ENCODE measurements at regions not wholly inside any gene's neighbourhood (a gene's known extent, or its start where the extent isn't known, plus 50 kb on each side); places are given as distances from the start of the nearest gene placed in this dataset.

DNA sequence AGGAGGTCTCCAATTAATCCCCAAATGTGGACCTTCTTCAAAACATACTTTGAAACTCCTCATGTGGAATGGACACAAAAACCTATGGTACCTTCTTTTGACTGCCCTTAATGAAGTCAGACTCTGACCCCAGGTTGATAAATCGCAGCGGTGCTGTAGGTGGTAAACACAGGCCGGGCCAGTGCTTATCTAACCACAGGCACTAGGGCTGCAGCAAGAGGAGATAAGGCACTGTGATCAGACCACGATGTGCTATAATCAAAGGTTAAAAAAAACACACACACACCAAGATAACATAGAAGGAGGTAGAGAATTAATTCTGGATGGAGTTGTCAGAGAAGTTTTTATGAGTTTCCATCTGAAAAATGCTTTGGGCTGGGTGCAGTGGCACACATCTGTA, 52.3 kb upstream of the SIPA1L2 start:
- Histone ChIP-seq H3K4me3 (ENCODE audit: low read length) (no peak overlapping the region), H3K27me3 (replicated peaks; ENCODE audit: control insufficient read depth, insufficient read depth, low read length) (no peaks in the 10 kb centered on the region), H3K4me1 (ENCODE audit: control insufficient read depth, insufficient read depth, low read length) (no peaks in the 10 kb centered on the region), H3K36me3 (ENCODE audit: control insufficient read depth, insufficient read depth, low read length, severe bottlenecking) (no peaks in the 10 kb centered on the region), H3K9me3 (ENCODE audit: control insufficient read depth, low read length) (no peaks in the 10 kb centered on the region), H3K9ac (ENCODE audit: low read length) (no peak overlapping the region)
- no peak for DNase-seq (ENCODE audit: low read depth)

DNA sequence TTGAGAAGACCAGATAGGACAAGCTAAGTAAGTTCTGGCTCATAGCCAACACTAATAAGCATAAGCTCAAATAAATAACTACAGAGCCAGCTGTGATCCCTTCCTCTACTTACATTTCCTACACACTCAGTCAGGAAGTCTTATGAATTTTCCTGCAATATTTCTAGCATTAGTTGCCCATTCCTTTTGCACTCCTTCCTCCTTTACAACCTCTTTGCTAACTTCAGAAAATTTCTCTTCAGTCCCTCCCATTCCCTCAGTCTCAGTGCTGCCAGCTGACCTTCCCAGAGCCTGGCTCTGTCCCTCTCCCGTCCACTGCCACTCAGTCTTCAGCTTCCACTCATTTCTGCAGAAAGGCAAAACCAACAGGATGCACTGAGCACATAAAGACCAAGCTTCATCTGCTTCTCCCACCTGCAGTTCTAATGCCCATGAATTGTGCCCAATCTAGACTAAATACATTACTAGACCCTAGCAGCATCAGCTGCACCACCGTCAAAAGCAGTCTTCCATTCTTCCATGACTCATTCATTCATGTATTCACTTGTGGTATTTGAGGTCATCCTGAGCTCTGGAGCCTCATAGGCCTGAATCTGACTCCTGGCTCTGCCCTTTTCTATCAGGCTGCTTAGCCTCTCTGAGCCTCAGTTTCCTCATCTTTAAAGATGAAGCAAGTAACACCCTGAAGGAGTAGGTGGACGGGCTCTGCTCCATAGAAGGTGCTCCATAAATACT, 54.6 kb upstream of the SIPA1L2 start:
- Histone ChIP-seq H3K4me1 (ENCODE audit: control insufficient read depth, insufficient read depth, low read length) (no peaks in the 10 kb centered on the region), H3K27me3 (replicated peaks; ENCODE audit: control insufficient read depth, insufficient read depth, low read length) (no peaks in the 10 kb centered on the region), H3K4me3 (ENCODE audit: low read length) (no peak overlapping the region), H3K9me3 (ENCODE audit: control insufficient read depth, low read length) (no peaks in the 10 kb centered on the region), H3K9ac (ENCODE audit: low read length) (no peak overlapping the region), H3K36me3 (ENCODE audit: control insufficient read depth, insufficient read depth, low read length, severe bottlenecking) (no peaks in the 10 kb centered on the region)
- peak; percentile 18 for DNase-seq (ENCODE audit: low read depth)

DNA sequence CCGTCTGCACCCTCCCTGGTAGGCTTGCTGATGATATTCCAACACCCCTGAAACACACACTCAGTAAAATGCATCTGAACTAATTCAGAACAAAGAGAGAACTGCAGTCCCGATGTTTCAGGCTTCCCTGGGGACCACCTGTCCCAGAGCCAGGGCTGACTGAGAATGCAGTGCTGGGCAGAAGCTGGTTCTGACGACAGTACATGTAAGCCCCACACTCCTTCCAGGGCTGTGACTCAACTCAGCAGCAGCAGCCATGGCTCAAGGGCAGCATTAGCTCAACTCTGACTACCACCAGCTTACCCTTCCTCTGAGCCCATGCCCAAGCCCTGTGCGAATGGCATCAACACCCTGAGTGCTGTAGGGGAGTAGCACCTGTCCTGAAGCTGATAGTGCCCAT, 56.4 kb upstream of the SIPA1L2 start:
- Histone ChIP-seq H3K4me3 (ENCODE audit: low read length) (no peak overlapping the region), H3K27me3 (replicated peaks; ENCODE audit: control insufficient read depth, insufficient read depth, low read length) (no peaks in the 10 kb centered on the region), H3K36me3 (ENCODE audit: control insufficient read depth, insufficient read depth, low read length, severe bottlenecking) (no peaks in the 10 kb centered on the region), H3K9ac (ENCODE audit: low read length) (no peak overlapping the region), H3K9me3 (ENCODE audit: control insufficient read depth, low read length) (no peaks in the 10 kb centered on the region), H3K4me1 (ENCODE audit: control insufficient read depth, insufficient read depth, low read length) (no peaks in the 10 kb centered on the region)
- peak; percentile 17 for DNase-seq (ENCODE audit: low read depth)

DNA sequence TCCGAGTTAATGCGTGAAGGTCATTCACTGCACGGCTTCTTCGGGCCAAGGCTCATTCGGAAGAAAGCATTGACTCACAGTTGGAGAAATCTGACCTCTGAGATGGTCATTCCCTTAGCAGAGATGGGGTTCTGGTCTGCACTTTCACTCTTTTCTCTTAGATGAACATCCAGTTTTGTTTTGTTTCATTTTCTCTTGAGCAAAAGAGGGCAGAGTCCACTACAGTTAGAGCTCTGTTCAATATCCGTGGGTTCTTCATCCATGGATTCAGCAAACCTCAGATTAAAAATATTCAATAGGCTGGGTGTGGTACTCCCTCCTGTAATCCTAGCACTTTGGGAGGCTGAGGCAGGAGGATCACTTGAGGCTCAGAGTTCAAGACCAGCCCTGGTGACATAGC, 57.4 kb upstream of the SIPA1L2 start:
- no peaks in the 10 kb centered on the region for H3K9me3 ChIP-seq (ENCODE audit: control insufficient read depth, low read length)
- H3K9ac ChIP-seq (ENCODE audit: low read length) = no peak overlapping the region
- no peaks in the 10 kb centered on the region for H3K4me1 ChIP-seq (ENCODE audit: control insufficient read depth, insufficient read depth, low read length)
- no peaks in the 10 kb centered on the region for H3K36me3 ChIP-seq (ENCODE audit: control insufficient read depth, insufficient read depth, low read length, severe bottlenecking)
- H3K27me3 ChIP-seq (replicated peaks; ENCODE audit: control insufficient read depth, insufficient read depth, low read length) = no peaks in the 10 kb centered on the region
- H3K4me3 ChIP-seq (ENCODE audit: low read length) = no peak overlapping the region
- no peak for DNase-seq (ENCODE audit: low read depth)

DNA sequence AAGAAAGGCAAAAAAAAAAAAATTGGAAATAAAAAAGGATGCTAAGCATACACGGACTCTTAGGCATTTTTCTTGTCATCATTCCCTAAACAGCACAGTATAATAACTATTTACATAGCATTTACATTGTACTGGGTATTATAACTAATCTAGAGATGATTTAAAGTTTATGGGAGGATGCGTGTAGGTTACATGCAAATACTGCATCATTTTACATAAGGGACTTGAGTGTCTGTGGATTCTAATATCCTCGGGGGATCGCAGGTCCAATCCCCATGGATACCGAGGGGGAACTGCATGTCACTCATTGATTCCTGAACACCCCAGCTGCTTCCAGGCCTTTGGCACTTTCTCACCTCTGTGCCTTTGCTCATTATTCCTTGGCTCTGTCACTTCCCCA, 57.8 kb upstream of the SIPA1L2 start:
- no peaks in the 10 kb centered on the region for H3K27me3 ChIP-seq (replicated peaks; ENCODE audit: control insufficient read depth, insufficient read depth, low read length)
- H3K9me3 ChIP-seq (ENCODE audit: control insufficient read depth, low read length) = no peaks in the 10 kb centered on the region
- no peak overlapping the region for H3K9ac ChIP-seq (ENCODE audit: low read length)
- H3K36me3 ChIP-seq (ENCODE audit: control insufficient read depth, insufficient read depth, low read length, severe bottlenecking) = no peaks in the 10 kb centered on the region
- no peaks in the 10 kb centered on the region for H3K4me1 ChIP-seq (ENCODE audit: control insufficient read depth, insufficient read depth, low read length)
- no peak for DNase-seq (ENCODE audit: low read depth)
- H3K4me3 ChIP-seq (ENCODE audit: low read length) = no peak overlapping the region

- no peaks in the 10 kb centered on the region for H3K4me1 ChIP-seq (ENCODE audit: control insufficient read depth, insufficient read depth, low read length)
- DNase-seq (ENCODE audit: low read depth) = no peak
- H3K9me3 ChIP-seq (ENCODE audit: control insufficient read depth, low read length) = no peaks in the 10 kb centered on the region
- no peaks in the 10 kb centered on the region for H3K36me3 ChIP-seq (ENCODE audit: control insufficient read depth, insufficient read depth, low read length, severe bottlenecking)
- no peak overlapping the region for H3K4me3 ChIP-seq (ENCODE audit: low read length)
- H3K27me3 ChIP-seq (replicated peaks; ENCODE audit: control insufficient read depth, insufficient read depth, low read length) = no peaks in the 10 kb centered on the region
- no peak overlapping the region for H3K9ac ChIP-seq (ENCODE audit: low read length)
Observed at GRCh38 chr1:232688398-232688797, 58.5 kb upstream of the SIPA1L2 start.

DNA sequence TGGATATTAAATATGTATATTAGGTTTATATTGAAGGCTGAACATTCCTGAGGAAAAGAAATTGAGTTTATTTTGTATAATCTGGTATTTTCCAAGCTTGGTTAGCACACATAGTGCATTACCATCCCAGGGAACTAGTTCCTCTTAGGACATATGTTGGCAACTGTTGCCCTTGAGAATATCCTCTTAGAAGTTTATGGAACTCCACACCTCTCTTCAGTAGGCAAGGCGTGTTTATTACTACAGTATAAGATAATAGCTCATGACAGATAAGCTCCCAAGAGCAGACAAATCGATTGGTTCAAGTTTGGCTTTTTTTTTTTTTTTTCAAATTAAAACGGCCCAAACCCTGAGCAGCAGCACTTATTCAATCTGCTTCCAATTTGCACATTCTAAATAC, 59.8 kb upstream of the SIPA1L2 start:
- no peak for DNase-seq (ENCODE audit: low read depth)
- H3K4me1 ChIP-seq (ENCODE audit: control insufficient read depth, insufficient read depth, low read length) = no peaks in the 10 kb centered on the region
- H3K9me3 ChIP-seq (ENCODE audit: control insufficient read depth, low read length) = no peaks in the 10 kb centered on the region
- no peaks in the 10 kb centered on the region for H3K36me3 ChIP-seq (ENCODE audit: control insufficient read depth, insufficient read depth, low read length, severe bottlenecking)
- peaks cover 6% of the 10 kb centered on the region for H3K27me3 ChIP-seq (replicated peaks; ENCODE audit: control insufficient read depth, insufficient read depth, low read length)
- peak overlapping the region; percentile 61 for H3K4me3 ChIP-seq (ENCODE audit: low read length)
- no peak overlapping the region for H3K9ac ChIP-seq (ENCODE audit: low read length)

GRCh38 chr1:232690285-232690935, 60.5 kb upstream of the SIPA1L2 start:
- Histone ChIP-seq H3K36me3 (ENCODE audit: control insufficient read depth, insufficient read depth, low read length, severe bottlenecking) (no peaks in the 10 kb centered on the region), H3K9ac (ENCODE audit: low read length) (peak overlapping the region; percentile 25), H3K27me3 (replicated peaks; ENCODE audit: control insufficient read depth, insufficient read depth, low read length) (peaks cover 6% of the 10 kb centered on the region), H3K4me3 (ENCODE audit: low read length) (peak overlapping the region; percentile 61), H3K4me1 (ENCODE audit: control insufficient read depth, insufficient read depth, low read length) (no peaks in the 10 kb centered on the region), H3K9me3 (ENCODE audit: control insufficient read depth, low read length) (no peaks in the 10 kb centered on the region)
- peak; percentile 65 for DNase-seq (ENCODE audit: low read depth)

GRCh38 chr1:232694475-232694874, 64.5 kb upstream of the SIPA1L2 start:
- Histone ChIP-seq H3K36me3 (ENCODE audit: control insufficient read depth, insufficient read depth, low read length, severe bottlenecking) (no peaks in the 10 kb centered on the region), H3K9ac (ENCODE audit: low read length) (no peak overlapping the region), H3K27me3 (replicated peaks; ENCODE audit: control insufficient read depth, insufficient read depth, low read length) (peaks cover 15% of the 10 kb centered on the region), H3K4me3 (ENCODE audit: low read length) (no peak overlapping the region), H3K9me3 (ENCODE audit: control insufficient read depth, low read length) (no peaks in the 10 kb centered on the region), H3K4me1 (ENCODE audit: control insufficient read depth, insufficient read depth, low read length) (no peaks in the 10 kb centered on the region)
- no peak for DNase-seq (ENCODE audit: low read depth)

- Histone ChIP-seq H3K36me3 (ENCODE audit: control insufficient read depth, insufficient read depth, low read length, severe bottlenecking) (no peaks in the 10 kb centered on the region), H3K4me3 (ENCODE audit: low read length) (no peak overlapping the region), H3K4me1 (ENCODE audit: control insufficient read depth, insufficient read depth, low read length) (no peaks in the 10 kb centered on the region), H3K9me3 (ENCODE audit: control insufficient read depth, low read length) (no peaks in the 10 kb centered on the region), H3K9ac (ENCODE audit: low read length) (no peak overlapping the region), H3K27me3 (replicated peaks; ENCODE audit: control insufficient read depth, insufficient read depth, low read length) (peaks cover 15% of the 10 kb centered on the region)
- peak; percentile 57 for DNase-seq (ENCODE audit: low read depth)
Observed at GRCh38 chr1:232695621-232696385, 65.9 kb upstream of the SIPA1L2 start.

DNA sequence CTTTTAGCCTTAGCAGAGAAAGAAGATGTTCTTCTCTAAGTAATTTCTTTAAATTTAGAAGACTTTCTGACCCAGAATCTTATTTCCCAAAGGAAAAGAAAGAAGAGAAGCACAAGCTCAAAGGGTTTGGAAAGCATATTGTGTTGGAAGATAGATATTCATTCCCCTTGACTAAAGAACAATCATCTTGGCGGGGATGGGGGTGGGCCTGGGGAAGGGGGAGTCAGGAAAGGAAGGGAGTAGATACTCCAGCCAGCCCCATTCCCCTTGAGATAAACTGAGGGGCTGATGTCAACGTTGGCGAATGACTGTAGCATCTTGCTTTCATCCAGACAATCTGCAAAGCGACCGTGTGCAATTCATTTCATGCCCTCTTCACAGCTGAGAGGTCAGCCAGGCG, 66.5 kb upstream of the SIPA1L2 start:
- Histone ChIP-seq H3K9ac (ENCODE audit: low read length) (no peak overlapping the region), H3K36me3 (ENCODE audit: control insufficient read depth, insufficient read depth, low read length, severe bottlenecking) (no peaks in the 10 kb centered on the region), H3K4me1 (ENCODE audit: control insufficient read depth, insufficient read depth, low read length) (no peaks in the 10 kb centered on the region), H3K4me3 (ENCODE audit: low read length) (no peak overlapping the region), H3K27me3 (replicated peaks; ENCODE audit: control insufficient read depth, insufficient read depth, low read length) (peaks cover 15% of the 10 kb centered on the region), H3K9me3 (ENCODE audit: control insufficient read depth, low read length) (no peaks in the 10 kb centered on the region)
- DNase-seq (ENCODE audit: low read depth) = no peak

Data from adipocyte (in vitro differentiated cells).